ENCODE measurements at regions not wholly inside any gene's neighbourhood (a gene's known extent, or its start where the extent isn't known, plus 50 kb on each side); places are given as distances from the start of the nearest gene placed in this dataset.

- POLR2A ChIA-PET, result no interaction called here
- no peak for TF ChIP-seq TCF12 (IDR thresholded peaks at IDR 0.05)
- TF ChIP-seq RAD21 (IDR thresholded peaks at IDR 0.05; ENCODE audit: low read length), result no peak
- TF ChIP-seq USF2 (IDR thresholded peaks at IDR 0.05; ENCODE audit: borderline replicate concordance, low read depth, low read length), result no peak
- TF ChIP-seq, protein P1, sequence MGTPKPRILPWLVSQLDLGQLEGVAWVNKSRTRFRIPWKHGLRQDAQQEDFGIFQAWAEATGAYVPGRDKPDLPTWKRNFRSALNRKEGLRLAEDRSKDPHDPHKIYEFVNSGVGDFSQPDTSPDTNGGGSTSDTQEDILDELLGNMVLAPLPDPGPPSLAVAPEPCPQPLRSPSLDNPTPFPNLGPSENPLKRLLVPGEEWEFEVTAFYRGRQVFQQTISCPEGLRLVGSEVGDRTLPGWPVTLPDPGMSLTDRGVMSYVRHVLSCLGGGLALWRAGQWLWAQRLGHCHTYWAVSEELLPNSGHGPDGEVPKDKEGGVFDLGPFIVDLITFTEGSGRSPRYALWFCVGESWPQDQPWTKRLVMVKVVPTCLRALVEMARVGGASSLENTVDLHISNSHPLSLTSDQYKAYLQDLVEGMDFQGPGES (IDR thresholded peaks at IDR 0.05; ENCODE audit: low read depth, low read length), result no peak
- TF ChIP-seq SIN3A (IDR thresholded peaks at IDR 0.05; ENCODE audit: borderline replicate concordance, low read depth, low read length), result no peak
- TF ChIP-seq CHD2 (IDR thresholded peaks at IDR 0.05; ENCODE audit: low read length, partially characterized antibody), result no peak
- TF ChIP-seq, protein P2, sequence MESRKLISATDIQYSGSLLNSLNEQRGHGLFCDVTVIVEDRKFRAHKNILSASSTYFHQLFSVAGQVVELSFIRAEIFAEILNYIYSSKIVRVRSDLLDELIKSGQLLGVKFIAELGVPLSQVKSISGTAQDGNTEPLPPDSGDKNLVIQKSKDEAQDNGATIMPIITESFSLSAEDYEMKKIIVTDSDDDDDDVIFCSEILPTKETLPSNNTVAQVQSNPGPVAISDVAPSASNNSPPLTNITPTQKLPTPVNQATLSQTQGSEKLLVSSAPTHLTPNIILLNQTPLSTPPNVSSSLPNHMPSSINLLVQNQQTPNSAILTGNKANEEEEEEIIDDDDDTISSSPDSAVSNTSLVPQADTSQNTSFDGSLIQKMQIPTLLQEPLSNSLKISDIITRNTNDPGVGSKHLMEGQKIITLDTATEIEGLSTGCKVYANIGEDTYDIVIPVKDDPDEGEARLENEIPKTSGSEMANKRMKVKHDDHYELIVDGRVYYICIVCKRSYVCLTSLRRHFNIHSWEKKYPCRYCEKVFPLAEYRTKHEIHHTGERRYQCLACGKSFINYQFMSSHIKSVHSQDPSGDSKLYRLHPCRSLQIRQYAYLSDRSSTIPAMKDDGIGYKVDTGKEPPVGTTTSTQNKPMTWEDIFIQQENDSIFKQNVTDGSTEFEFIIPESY (IDR thresholded peaks at IDR 0.05; ENCODE audit: borderline replicate concordance, low read depth), result no peak
- no peak for TF ChIP-seq POLR2AphosphoS5 (IDR thresholded peaks at IDR 0.05; ENCODE audit: low read depth, low read length)
- no peak for TF ChIP-seq RCOR1 (IDR thresholded peaks at IDR 0.05; ENCODE audit: low read length)
- no peak for TF ChIP-seq NFIC (IDR thresholded peaks at IDR 0.05; ENCODE audit: borderline replicate concordance)
- TF ChIP-seq RFX5 (IDR thresholded peaks at IDR 0.05; ENCODE audit: low read length), result no peak
- TF ChIP-seq FOXJ3 (CRISPR knock-in tag; IDR thresholded peaks at IDR 0.05), result no peak
- TF ChIP-seq MEF2A (IDR thresholded peaks at IDR 0.05; ENCODE audit: borderline replicate concordance, low read depth), result no peak
- TF ChIP-seq, protein P3, sequence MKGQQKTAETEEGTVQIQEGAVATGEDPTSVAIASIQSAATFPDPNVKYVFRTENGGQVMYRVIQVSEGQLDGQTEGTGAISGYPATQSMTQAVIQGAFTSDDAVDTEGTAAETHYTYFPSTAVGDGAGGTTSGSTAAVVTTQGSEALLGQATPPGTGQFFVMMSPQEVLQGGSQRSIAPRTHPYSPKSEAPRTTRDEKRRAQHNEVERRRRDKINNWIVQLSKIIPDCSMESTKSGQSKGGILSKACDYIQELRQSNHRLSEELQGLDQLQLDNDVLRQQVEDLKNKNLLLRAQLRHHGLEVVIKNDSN (IDR thresholded peaks at IDR 0.05; ENCODE audit: borderline replicate concordance, low read depth), result no peak
- TF ChIP-seq PBX3 (IDR thresholded peaks at IDR 0.05), result no peak
- no peak for TF ChIP-seq TEAD4 (IDR thresholded peaks at IDR 0.05; ENCODE audit: borderline replicate concordance, insufficient read depth)
- no peak for TF ChIP-seq EP300 (IDR thresholded peaks at IDR 0.05; ENCODE audit: borderline replicate concordance in 1 of 2, low read depth in 1 of 2, low read length in 1 of 2)
- TF ChIP-seq FOSL2 (IDR thresholded peaks at IDR 0.05; ENCODE audit: borderline replicate concordance, low read depth), result no peak
- TF ChIP-seq TAF1 (IDR thresholded peaks at IDR 0.05; ENCODE audit: borderline replicate concordance, low read depth, low read length), result no peak
- TF ChIP-seq GATA2 (CRISPR knock-in tag; IDR thresholded peaks at IDR 0.05), result no peak
- Histone ChIP-seq H3F3A (replicated peaks; ENCODE audit: insufficient read depth) (no peaks in the 10 kb centered on the region), H3K27me3 (ENCODE audit: insufficient read depth) (no peaks in the 10 kb centered on the region), H3K4me3 (ENCODE audit: low read depth in 2 of 2, low read length in 1 of 2) (no peak overlapping the region), H4K20me1 (ENCODE audit: insufficient read depth) (no peaks in the 10 kb centered on the region), H3K36me3 (replicated peaks in 1 of 2; ENCODE audit: control insufficient read depth in 1 of 2, insufficient read depth in 2 of 2, low read length in 1 of 2) (no peaks in the 10 kb centered on the region), H3K79me2 (ENCODE audit: insufficient read depth) (no peaks in the 10 kb centered on the region), H3K9me2 (no peaks in the 10 kb centered on the region), H3K4me1 (ENCODE audit: control insufficient read depth in 1 of 2, insufficient read depth in 2 of 2, low read depth in 1 of 2, low read length in 1 of 2) (no peaks in the 10 kb centered on the region), H3K4me2 (no peak overlapping the region), H3K9ac (no peak overlapping the region), H3K27ac (ENCODE audit: low read depth in 2 of 2, low read length in 1 of 2) (no peak overlapping the region), H3K9me3 (no peaks in the 10 kb centered on the region), H2AFZ (ENCODE audit: low read depth) (no peak overlapping the region)
- DNase-seq, result no peak
- 25% methylated on average over 1 of the region's 1 CpG for WGBS (ENCODE audit: low lambda C conversion rate)
- CTCF ChIA-PET, result no interaction called here
Measured at GRCh38 chr12:92434607-92435025, 268.2 kb upstream of the PLEKHG7 start.
